ENCODE measurements at regions not wholly inside any gene's neighbourhood (a gene's known extent, or its start where the extent isn't known, plus 50 kb on each side); places are given as distances from the start of the nearest gene placed in this dataset.

- TF ChIP-seq ZFX (IDR thresholded peaks at IDR 0.05; ENCODE audit: borderline replicate concordance) = no peak
- no peak for TF ChIP-seq CTCF (IDR thresholded peaks at IDR 0.05)
- no peak overlapping the region for H3K27ac ChIP-seq
Observed at GRCh38 chr9:106602344-106602743, 260.6 kb upstream of the ZNF462 start.

- TF ChIP-seq ZFX (IDR thresholded peaks at IDR 0.05; ENCODE audit: borderline replicate concordance) = no peak
- TF ChIP-seq CTCF (IDR thresholded peaks at IDR 0.05) = no peak
Observed at GRCh38 chr9:106613250-106613737, 249.7 kb upstream of the ZNF462 start.

GRCh38 chr9:106615118-106615889 is 247.7 kb upstream of the ZNF462 start:
- no peak overlapping the region for H3K27ac ChIP-seq
- TF ChIP-seq ZFX (IDR thresholded peaks at IDR 0.05; ENCODE audit: borderline replicate concordance) (no peak), CTCF (IDR thresholded peaks at IDR 0.05) (no peak)

More at GRCh38 chr9:106613250-106613737, 249.7 kb upstream of the ZNF462 start:
- no peak overlapping the region for H3K27ac ChIP-seq

- TF ChIP-seq CTCF (IDR thresholded peaks at IDR 0.05) (no peak), ZFX (IDR thresholded peaks at IDR 0.05; ENCODE audit: borderline replicate concordance) (no peak)
- H3K27ac ChIP-seq = no peak overlapping the region
Observed at GRCh38 chr9:106616026-106616425, 246.9 kb upstream of the ZNF462 start.

- TF ChIP-seq ZFX (IDR thresholded peaks at IDR 0.05; ENCODE audit: borderline replicate concordance) (no peak), CTCF (IDR thresholded peaks at IDR 0.05) (no peak)
Observed at GRCh38 chr9:106616851-106617345, 246.1 kb upstream of the ZNF462 start.

GRCh38 chr9:106619211-106619610 is 243.8 kb upstream of the ZNF462 start:
- no peak for TF ChIP-seq CTCF (IDR thresholded peaks at IDR 0.05)
- no peak for TF ChIP-seq ZFX (IDR thresholded peaks at IDR 0.05; ENCODE audit: borderline replicate concordance)
- H3K27ac ChIP-seq = no peak overlapping the region

More at GRCh38 chr9:106616851-106617345, 246.1 kb upstream of the ZNF462 start:
- no peak overlapping the region for H3K27ac ChIP-seq

- TF ChIP-seq ZFX (IDR thresholded peaks at IDR 0.05; ENCODE audit: borderline replicate concordance) = no peak
- TF ChIP-seq CTCF (IDR thresholded peaks at IDR 0.05) = no peak
- no peak overlapping the region for H3K27ac ChIP-seq
Observed at GRCh38 chr9:106620081-106620480, 242.9 kb upstream of the ZNF462 start.

All from 22Rv1 (cell line).